ENCODE measurements at regions not wholly inside any gene's neighbourhood (a gene's known extent, or its start where the extent isn't known, plus 50 kb on each side); places are given as distances from the start of the nearest gene placed in this dataset.

DNA sequence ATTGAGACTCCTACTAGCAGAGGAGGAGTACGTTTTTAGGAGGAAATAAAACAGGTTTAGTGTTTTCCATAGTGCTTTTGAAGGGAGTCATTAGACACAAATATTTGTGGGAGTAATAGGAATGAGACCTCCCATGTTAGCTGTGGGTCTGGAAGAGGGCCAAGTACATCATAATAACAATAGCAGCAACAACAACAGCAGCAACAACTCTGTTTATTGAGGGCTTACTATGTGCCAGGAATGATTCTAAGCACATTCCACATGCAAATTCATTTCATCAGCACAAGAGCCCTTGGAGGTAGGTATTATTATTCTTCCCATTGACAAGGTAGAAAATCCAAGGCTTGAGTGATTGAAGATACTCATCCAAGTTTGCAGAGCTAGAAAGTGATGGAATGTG is 384.2 kb upstream of the RPS23 start:
- Histone ChIP-seq H3K9me3 (no peaks in the 10 kb centered on the region), H3K4me1 (no peaks in the 10 kb centered on the region), H3K36me3 (no peaks in the 10 kb centered on the region), H3K27ac (no peak overlapping the region), H3K4me3 (no peak overlapping the region), H3K27me3 (no peaks in the 10 kb centered on the region)
- TF ChIP-seq, protein P1, sequence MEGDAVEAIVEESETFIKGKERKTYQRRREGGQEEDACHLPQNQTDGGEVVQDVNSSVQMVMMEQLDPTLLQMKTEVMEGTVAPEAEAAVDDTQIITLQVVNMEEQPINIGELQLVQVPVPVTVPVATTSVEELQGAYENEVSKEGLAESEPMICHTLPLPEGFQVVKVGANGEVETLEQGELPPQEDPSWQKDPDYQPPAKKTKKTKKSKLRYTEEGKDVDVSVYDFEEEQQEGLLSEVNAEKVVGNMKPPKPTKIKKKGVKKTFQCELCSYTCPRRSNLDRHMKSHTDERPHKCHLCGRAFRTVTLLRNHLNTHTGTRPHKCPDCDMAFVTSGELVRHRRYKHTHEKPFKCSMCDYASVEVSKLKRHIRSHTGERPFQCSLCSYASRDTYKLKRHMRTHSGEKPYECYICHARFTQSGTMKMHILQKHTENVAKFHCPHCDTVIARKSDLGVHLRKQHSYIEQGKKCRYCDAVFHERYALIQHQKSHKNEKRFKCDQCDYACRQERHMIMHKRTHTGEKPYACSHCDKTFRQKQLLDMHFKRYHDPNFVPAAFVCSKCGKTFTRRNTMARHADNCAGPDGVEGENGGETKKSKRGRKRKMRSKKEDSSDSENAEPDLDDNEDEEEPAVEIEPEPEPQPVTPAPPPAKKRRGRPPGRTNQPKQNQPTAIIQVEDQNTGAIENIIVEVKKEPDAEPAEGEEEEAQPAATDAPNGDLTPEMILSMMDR (IDR thresholded peaks at IDR 0.05): no peak
- TF ChIP-seq POLR2A (IDR thresholded peaks at IDR 0.05): no peak
- intact Hi-C loops (cut with DNase I; ENCODE audit: low total_unique reads): no loop called here
- DNase-seq: no peak

DNA sequence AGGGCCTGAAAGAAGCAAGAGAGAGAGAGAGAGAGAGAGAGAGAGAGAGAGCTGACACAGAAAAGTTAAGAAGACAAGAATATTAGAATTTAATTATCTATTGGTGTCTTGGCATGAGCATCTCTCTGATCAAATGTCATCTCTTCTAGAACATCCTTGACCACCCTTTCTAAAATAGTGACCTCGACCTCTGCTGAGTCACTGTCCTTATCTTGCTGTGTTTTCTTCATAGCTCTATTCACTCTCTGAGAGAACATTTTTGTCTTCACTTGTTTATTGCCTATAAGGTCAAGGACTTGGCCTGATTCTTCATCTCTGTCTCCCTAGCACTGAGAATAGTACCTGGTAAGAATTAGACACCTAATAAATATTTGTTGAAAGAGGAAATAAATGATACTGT is 383.8 kb upstream of the RPS23 start:
- Histone ChIP-seq H3K27ac (no peak overlapping the region), H3K9me3 (no peaks in the 10 kb centered on the region), H3K4me1 (no peaks in the 10 kb centered on the region), H3K36me3 (no peaks in the 10 kb centered on the region), H3K4me3 (no peak overlapping the region), H3K27me3 (no peaks in the 10 kb centered on the region)
- no peak for DNase-seq
- intact Hi-C loops (cut with DNase I; ENCODE audit: low total_unique reads): no loop called here
- TF ChIP-seq, protein P1 (IDR thresholded peaks at IDR 0.05): no peak
- TF ChIP-seq POLR2A (IDR thresholded peaks at IDR 0.05): no peak

DNA sequence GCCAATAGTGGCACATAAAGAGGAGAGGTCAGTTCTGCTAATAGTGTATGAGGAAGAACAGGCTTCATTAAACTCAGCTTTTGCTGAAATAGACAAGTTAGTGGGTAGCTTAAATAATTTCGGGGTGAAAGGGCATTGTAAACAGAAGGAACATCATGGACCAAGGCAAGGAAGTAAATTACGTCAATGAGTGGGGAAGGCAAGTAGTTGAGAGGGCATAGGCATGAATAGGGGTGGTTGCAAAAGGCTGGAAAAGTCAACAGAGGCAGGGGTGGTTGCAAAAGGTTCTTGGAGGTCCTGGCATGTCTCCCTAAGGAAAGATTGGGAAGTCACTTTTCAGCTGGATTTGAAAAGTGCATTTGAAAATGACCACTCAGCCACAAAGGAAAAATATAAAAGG is 383.3 kb upstream of the RPS23 start:
- intact Hi-C loops (cut with DNase I; ENCODE audit: low total_unique reads): no loop called here
- TF ChIP-seq, protein P1 (IDR thresholded peaks at IDR 0.05): no peak
- TF ChIP-seq POLR2A (IDR thresholded peaks at IDR 0.05): no peak
- no peaks in the 10 kb centered on the region for H3K4me1 ChIP-seq
- no peak overlapping the region for H3K27ac ChIP-seq
- H3K36me3 ChIP-seq: no peaks in the 10 kb centered on the region
- H3K4me3 ChIP-seq: no peak overlapping the region
- DNase-seq: no peak
- H3K27me3 ChIP-seq: no peaks in the 10 kb centered on the region
- no peaks in the 10 kb centered on the region for H3K9me3 ChIP-seq

DNA sequence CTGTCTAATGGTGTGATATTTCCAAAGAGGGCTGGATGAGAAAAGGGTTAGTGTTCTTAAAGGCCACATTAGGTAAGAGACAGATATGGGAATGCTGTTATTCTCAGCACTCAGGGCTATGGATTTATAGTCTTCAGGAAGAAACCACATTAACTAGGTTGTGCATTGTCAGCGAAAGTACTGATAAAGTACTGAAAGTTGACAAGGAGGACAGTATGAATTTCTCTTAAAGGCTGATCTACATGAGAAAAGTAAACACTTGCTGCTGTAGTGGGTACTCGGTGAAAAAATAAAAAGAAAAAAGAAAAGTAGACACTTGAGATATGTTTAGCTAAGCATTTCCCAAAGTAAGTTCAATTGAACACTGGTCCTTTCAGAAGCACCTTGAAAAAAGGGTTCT is 381.0 kb upstream of the RPS23 start:
- intact Hi-C loops (cut with DNase I; ENCODE audit: low total_unique reads): no loop called here
- Histone ChIP-seq H3K9me3 (no peaks in the 10 kb centered on the region), H3K4me3 (no peak overlapping the region), H3K4me1 (no peaks in the 10 kb centered on the region), H3K27ac (no peak overlapping the region), H3K27me3 (no peaks in the 10 kb centered on the region), H3K36me3 (no peaks in the 10 kb centered on the region)
- DNase-seq: no peak
- TF ChIP-seq POLR2A (IDR thresholded peaks at IDR 0.05): no peak
- TF ChIP-seq, protein P1 (IDR thresholded peaks at IDR 0.05): no peak

DNA sequence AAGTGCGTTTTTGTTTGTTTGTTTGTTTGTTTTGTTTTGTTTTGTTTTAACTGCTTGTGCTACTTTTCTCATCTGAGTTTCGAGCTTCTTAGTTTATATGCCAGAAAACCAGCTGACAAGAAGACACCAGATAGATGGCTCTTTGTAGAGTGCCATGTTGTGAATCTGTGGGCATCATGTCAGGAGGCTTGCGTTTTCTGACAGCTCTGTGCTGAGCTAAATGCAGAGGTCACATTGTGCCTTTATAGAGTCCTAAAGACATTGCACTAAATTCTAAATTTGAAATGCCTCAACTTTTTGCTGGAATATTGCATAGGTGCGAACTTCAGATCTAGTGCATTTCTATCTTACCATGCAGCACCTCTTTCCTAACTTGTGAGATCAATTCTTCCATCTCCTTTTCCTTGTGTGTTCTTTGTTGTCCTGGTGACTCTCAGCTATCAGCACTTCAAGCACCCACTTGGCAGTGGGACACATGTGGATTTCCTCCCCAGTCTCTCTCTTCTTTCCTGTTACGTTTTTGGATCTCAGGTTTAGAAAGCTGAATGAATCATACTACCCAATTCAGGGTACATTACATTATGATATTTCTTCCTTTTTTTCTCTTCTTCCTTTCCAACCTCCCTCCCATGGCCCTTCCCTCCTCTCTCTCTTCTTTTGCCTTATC is 379.0 kb upstream of the RPS23 start:
- H3K9me3 ChIP-seq: no peaks in the 10 kb centered on the region
- H3K4me1 ChIP-seq: no peaks in the 10 kb centered on the region
- intact Hi-C loops (cut with DNase I; ENCODE audit: low total_unique reads): no loop called here
- no peak overlapping the region for H3K4me3 ChIP-seq
- no peaks in the 10 kb centered on the region for H3K36me3 ChIP-seq
- H3K27ac ChIP-seq: no peak overlapping the region
- no peaks in the 10 kb centered on the region for H3K27me3 ChIP-seq
- TF ChIP-seq, protein P1 (IDR thresholded peaks at IDR 0.05): no peak
- TF ChIP-seq POLR2A (IDR thresholded peaks at IDR 0.05): no peak
- DNase-seq: no peak

Measured in uterus (tissue), 3 donors.